IMR-90 (cell line): ENCODE measurements at regions not wholly inside any gene's neighbourhood (a gene's known extent, or its start where the extent isn't known, plus 50 kb on each side); places are given as distances from the start of the nearest gene placed in this dataset.

ENCODE experiments used
- ATAC-seq: fragments of 200-7000 bp; cut with Tn5 transposase; 2 replicates; pipeline ENCODE4 v1.9.1; 2020; ENCODE audit warnings: low read depth, mild to moderate bottlenecking, moderate library complexity
- BruUV-seq: library from RNA; stranded (reverse); fragments of 400-500 nt; replicated peaks from 2 replicates; lab custom pipeline; 2021; lab: Mats Ljungman, UMichigan
- CTCF ChIA-PET: fragments of 300-600 bp; formaldehyde crosslinking; extraction: SDS; loops from one replicate; lab custom pipeline; 2021; ENCODE audit warnings: antibody characterized with exemption; lab: Yijun Ruan, JAX
- POLR2A ChIA-PET: fragments of 300-600 bp; sonication (Branson Sonifier 250); formaldehyde crosslinking; loops from one replicate; lab custom pipeline; 2022; ENCODE audit warnings: antibody characterized with exemption; ENCODE audit not compliant: unreplicated experiment; lab: Charles Lee
- DNase-seq: peaks from one replicate; pipeline ENCODE4 v3.0.0; 2013
- H2AFZ ChIP-seq: replicated peaks from 2 replicates; pipeline ENCODE3; 2013; ENCODE audit warnings: low read length, mild to moderate bottlenecking; ENCODE audit not compliant: poor library complexity
- H2AK5ac ChIP-seq: 2 replicates; pipeline ENCODE4 v1.6.1; 2013; ENCODE audit warnings: low read depth, low read length, inconsistent platforms
- H2AK9ac ChIP-seq: replicated peaks from 2 replicates; pipeline ENCODE3; 2013; ENCODE audit warnings: mild to moderate bottlenecking, low read depth, low read length, moderate library complexity; ENCODE audit not compliant: poor library complexity
- H2BK120ac ChIP-seq: 2 replicates; pipeline ENCODE4 v1.6.1; 2013; ENCODE audit warnings: low read depth, low read length, inconsistent platforms
- H2BK15ac ChIP-seq: 3 replicates; pipeline ENCODE4 v1.6.1; 2013; ENCODE audit warnings: low read depth, low read length, inconsistent platforms
- H2BK20ac ChIP-seq: 2 replicates; pipeline ENCODE4 v1.6.1; 2013; ENCODE audit warnings: low read depth, mild to moderate bottlenecking, inconsistent platforms, low read length, moderate library complexity
- H2BK5ac ChIP-seq: 2 replicates; pipeline ENCODE4 v1.6.1; 2013; ENCODE audit warnings: mild to moderate bottlenecking, low read depth, low read length, inconsistent platforms; ENCODE audit not compliant: poor library complexity, severe bottlenecking
- H3K14ac ChIP-seq: replicated peaks from 2 replicates; pipeline ENCODE4 v1.6.1; 2013; ENCODE audit warnings: low read depth, low read length, inconsistent platforms
- H3K18ac ChIP-seq: 2 replicates; pipeline ENCODE4 v1.6.1; 2013; ENCODE audit warnings: low read depth, low read length, control low read depth
- H3K23ac ChIP-seq: 2 replicates; pipeline ENCODE4 v1.6.1; 2013; ENCODE audit warnings: low read depth, low read length, inconsistent platforms
- H3K27ac ChIP-seq: 2 replicates; pipeline ENCODE4 v1.5.1; 2013; ENCODE audit warnings: mild to moderate bottlenecking, control low read depth, low read length; ENCODE audit not compliant: insufficient read depth
- H3K27me3 ChIP-seq: 2 replicates; pipeline ENCODE4 v1.6.1; 2013; ENCODE audit warnings: low read length; ENCODE audit not compliant: control insufficient read depth, insufficient read depth
- H3K36me3 ChIP-seq: 2 replicates; pipeline ENCODE4 v1.6.1; 2013; ENCODE audit warnings: low read length, mixed read lengths; ENCODE audit not compliant: control insufficient read depth, insufficient read depth
- H3K4ac ChIP-seq: 2 replicates; pipeline ENCODE4 v1.6.1; 2013; ENCODE audit warnings: low read depth, low read length, inconsistent platforms
- H3K4me1 ChIP-seq: 2 replicates; pipeline ENCODE4 v1.6.1; 2013; ENCODE audit warnings: low read length, mixed read lengths; ENCODE audit not compliant: control insufficient read depth, insufficient read depth
- H3K4me2 ChIP-seq: 2 replicates; pipeline ENCODE4 v1.6.1; 2013; ENCODE audit warnings: low read depth, mild to moderate bottlenecking, control low read depth, low read length, moderate library complexity
- H3K4me3 ChIP-seq: 2 replicates; pipeline ENCODE4 v1.5.1; 2013; ENCODE audit warnings: low read depth, mild to moderate bottlenecking, control low read depth, low read length, moderate library complexity; ENCODE audit not compliant: insufficient read depth
- H3K56ac ChIP-seq: 2 replicates; pipeline ENCODE4 v1.6.1; 2013; ENCODE audit warnings: low read length, inconsistent platforms; ENCODE audit not compliant: insufficient read depth; ENCODE audit errors: extremely low read depth
- H3K79me1 ChIP-seq, 2 experiments: 2 replicates each; pipeline ENCODE4 v1.6.1; 2013; ENCODE audit warnings: low read length in 2 of 2, inconsistent platforms in 1 of 2, low read depth in 1 of 2
- H3K9ac ChIP-seq: 2 replicates; pipeline ENCODE4 v1.6.1; 2013; ENCODE audit warnings: low read depth, low read length, control low read depth
- H3K9me1 ChIP-seq: 2 replicates; pipeline ENCODE4 v1.6.1; 2013; ENCODE audit warnings: low read length, inconsistent platforms; ENCODE audit not compliant: insufficient read depth
- H3K9me3 ChIP-seq: 2 replicates; pipeline ENCODE4 v1.6.1; 2013; ENCODE audit warnings: low read length; ENCODE audit not compliant: control insufficient read depth, insufficient read depth
- H4K20me1 ChIP-seq: 2 replicates; pipeline ENCODE4 v1.6.1; 2013; ENCODE audit warnings: low read length, inconsistent platforms; ENCODE audit not compliant: insufficient read depth
- H4K5ac ChIP-seq: 2 replicates; pipeline ENCODE4 v1.6.1; 2013; ENCODE audit warnings: mild to moderate bottlenecking, low read depth, low read length, control low read depth
- H4K8ac ChIP-seq, 2 experiments: 2 replicates each; pipeline ENCODE4 v1.6.1; 2013; ENCODE audit warnings: low read depth in 2 of 2, low read length in 2 of 2, control low read depth in 1 of 2, inconsistent platforms in 1 of 2
- H4K91ac ChIP-seq: 2 replicates; pipeline ENCODE4 v1.6.1; 2013; ENCODE audit warnings: low read depth, low read length, inconsistent platforms; ENCODE audit not compliant: insufficient read depth
- BHLHE40 ChIP-seq: fragments of 150-350 bp; IDR thresholded peaks from 2 replicates; pipeline ENCODE4 v1.6.1; 2016; ENCODE audit warnings: mild to moderate bottlenecking, low read depth, low read length
- CEBPB ChIP-seq: IDR thresholded peaks from 2 replicates; pipeline ENCODE4 v1.6.1; 2012; ENCODE audit warnings: low read depth, low read length, improper control_type of control experiment
- CHD1 ChIP-seq: IDR thresholded peaks from 2 replicates; pipeline ENCODE4 v1.6.1; 2012; ENCODE audit warnings: low read depth, low read length, improper control_type of control experiment
- CTCF ChIP-seq: conservative IDR thresholded peaks from 2 replicates; pipeline ENCODE4 v1.5.1; 2012; ENCODE audit warnings: mild to moderate bottlenecking, low read depth, low read length, improper control_type of control experiment
- ELK1 ChIP-seq: fragments of 150-350 bp; IDR thresholded peaks from 2 replicates; pipeline ENCODE4 v1.6.1; 2016; ENCODE audit warnings: low read depth, mild to moderate bottlenecking, low read length, moderate library complexity, borderline replicate concordance
- MAFK ChIP-seq: IDR thresholded peaks from 2 replicates; pipeline ENCODE4 v1.6.1; 2012; ENCODE audit warnings: low read depth, low read length, improper control_type of control experiment
- MAZ ChIP-seq: IDR thresholded peaks from 2 replicates; pipeline ENCODE4 v1.6.1; 2012; ENCODE audit warnings: low read depth, mild to moderate bottlenecking, low read length, improper control_type of control experiment, moderate library complexity, borderline replicate concordance
- MXI1 ChIP-seq: IDR thresholded peaks from 2 replicates; pipeline ENCODE4 v1.6.1; 2012; ENCODE audit warnings: low read depth, mild to moderate bottlenecking, low read length, moderate library complexity, borderline replicate concordance
- NFE2L2 ChIP-seq: fragments of 150-350 bp; IDR thresholded peaks from 2 replicates; pipeline ENCODE4 v1.6.1; 2016; ENCODE audit warnings: low read depth, mild to moderate bottlenecking, low read length
- POLR2A ChIP-seq: IDR thresholded peaks from 2 replicates; pipeline ENCODE4 v1.6.1; 2012; ENCODE audit warnings: mild to moderate bottlenecking, low read depth, low read length
- RAD21 ChIP-seq: IDR thresholded peaks from 2 replicates; pipeline ENCODE4 v1.6.1; 2012; ENCODE audit warnings: low read length, improper control_type of control experiment
- RCOR1 ChIP-seq: IDR thresholded peaks from 2 replicates; pipeline ENCODE4 v1.6.1; 2012; ENCODE audit warnings: mild to moderate bottlenecking, low read length, improper control_type of control experiment; ENCODE audit not compliant: insufficient replicate concordance
- RFX5 ChIP-seq: IDR thresholded peaks from 2 replicates; pipeline ENCODE4 v1.8.0; 2012; ENCODE audit warnings: low read depth, mild to moderate bottlenecking, low read length, moderate library complexity
- SMC3 ChIP-seq: fragments of 150-350 bp; IDR thresholded peaks from 2 replicates; pipeline ENCODE4 v1.6.1; 2016; ENCODE audit warnings: low read depth, mild to moderate bottlenecking, antibody characterized with exemption, low read length, moderate library complexity
- USF2 ChIP-seq: fragments of 150-350 bp; IDR thresholded peaks from 2 replicates; pipeline ENCODE4 v1.6.1; 2017; ENCODE audit warnings: mild to moderate bottlenecking, antibody characterized with exemption, low read length, low read depth
- WGBS, 2 experiments: methylation state at CpG; one replicate each; pipeline versions ENCODE4 v1.1.5 to v1.1.7; 2013; ENCODE audit warnings: missing lambda C conversion rate in 2 of 2; ENCODE audit not compliant: insufficient read length in 1 of 2; ENCODE audit errors: extremely low coverage in 2 of 2; 5-methylcytosine and 5-hydroxymethylcytosine counted together
- dilution Hi-C: fragments of 300-500 bp; cut with HindIII; formaldehyde crosslinking; loops from one replicate; pipeline ENCODE4 v1.14.3; 2018; ENCODE audit warnings: low sequenced_read_pairs; ENCODE audit not compliant: unreplicated experiment
- in situ Hi-C: fragments of 300-500 bp; cut with MboI; formaldehyde crosslinking; loops from 3 replicates; pipeline ENCODE4 v1.14.3; 2019; ENCODE audit warnings: low sequenced_read_pairs, inconsistent platforms, mixed read lengths
- intact Hi-C: fragments of 100-400 bp; cut with micrococcal nuclease; formaldehyde crosslinking; loops from 2 replicates; pipeline ENCODE4 v1.10.0; 2022

GRCh38 chr3:117393119-117393518 is 683.5 kb downstream of the TUSC7 start:
- Histone ChIP-seq H4K8ac (no peak overlapping the region), H4K20me1 (no peaks in the 10 kb centered on the region), H3K4me3 (no peak overlapping the region), H2BK120ac (no peak overlapping the region), H3K18ac (no peak overlapping the region), H2AK9ac (no peak overlapping the region), H3K27ac (no peak overlapping the region), H3K4ac (no peak overlapping the region), H3K4me2 (no peak overlapping the region), H3K9me3 (no peaks in the 10 kb centered on the region), H4K5ac (no peak overlapping the region), H3K36me3 (no peaks in the 10 kb centered on the region), H2AFZ (no peak overlapping the region), H3K79me1 (no peaks in the 10 kb centered on the region), H2BK5ac (no peak overlapping the region), H3K56ac (no peak overlapping the region), H3K14ac (no peak overlapping the region), H3K23ac (no peak overlapping the region), H3K4me1 (peaks cover 2% of the 10 kb centered on the region; the same call in 1 of the 2 replicates), H2BK20ac (no peak overlapping the region), H3K9me1 (no peaks in the 10 kb centered on the region), H2BK15ac (no peak overlapping the region), H3K27me3 (no peaks in the 10 kb centered on the region), H3K9ac (no peak overlapping the region), H4K91ac (no peak overlapping the region), H2AK5ac (no peak overlapping the region)
- ChIA-PET POLR2A (no interaction called here), CTCF (no interaction called here)
- TF ChIP-seq RAD21 (no peak), USF2 (no peak), MAZ (no peak), MXI1 (no peak), CEBPB (no peak), RFX5 (no peak), SMC3 (no peak), ELK1 (no peak), CTCF (no peak), CHD1 (no peak), MAFK (no peak), POLR2A (no peak), BHLHE40 (no peak), RCOR1 (no peak), NFE2L2 (no peak)
- no CpG with 5 or more reads among the region's 1 CpG for WGBS, 2 experiments
- in situ Hi-C loops = no loop called here
- intact Hi-C loops = no loop called here
- ATAC-seq (peak; percentile 46), DNase-seq (peak; percentile 85)
- dilution Hi-C loops = no loop called here
- no TSS peak for BruUV-seq
